GM12891 (cell line): ENCODE measurements at regions not wholly inside any gene's neighbourhood (a gene's known extent, or its start where the extent isn't known, plus 50 kb on each side); places are given as distances from the start of the nearest gene placed in this dataset.

Experiments
- DNase-seq: peaks from one replicate; pipeline ENCODE4 v3.0.0; 2011; ENCODE audit warnings: low spot score; ENCODE audit not compliant: insufficient read length
- FAIRE-seq: peaks from 2 replicates; lab custom pipeline; 2011; peaks lifted over from hg19 to GRCh38; lab: Jason Lieb, UNC
- PAX5 ChIP-seq: IDR thresholded peaks from 2 replicates; pipeline ENCODE4 v1.6.1; 2011; ENCODE audit warnings: low read length, moderate library complexity, mild to moderate bottlenecking; ENCODE audit not compliant: insufficient read depth, severe bottlenecking
- POLR2A ChIP-seq: IDR thresholded peaks from 2 replicates; pipeline ENCODE4 v1.6.1; 2011; ENCODE audit warnings: low read depth, low read length, control low read depth
- POLR2AphosphoS5 ChIP-seq: IDR thresholded peaks from 2 replicates; pipeline ENCODE4 v1.6.1; 2011; ENCODE audit warnings: low read depth, low read length, control low read depth
- POU2F2 ChIP-seq: IDR thresholded peaks from 2 replicates; pipeline ENCODE4 v1.6.1; 2011; ENCODE audit warnings: low read depth, mild to moderate bottlenecking, control low read depth, low read length, moderate library complexity
- SPI1 ChIP-seq: IDR thresholded peaks from 2 replicates; pipeline ENCODE4 v1.6.1; 2011; ENCODE audit warnings: low read depth, low read length, control low read depth
- TAF1 ChIP-seq: IDR thresholded peaks from 2 replicates; pipeline ENCODE4 v1.6.1; 2011; ENCODE audit warnings: low read depth, low read length, control low read depth

DNA sequence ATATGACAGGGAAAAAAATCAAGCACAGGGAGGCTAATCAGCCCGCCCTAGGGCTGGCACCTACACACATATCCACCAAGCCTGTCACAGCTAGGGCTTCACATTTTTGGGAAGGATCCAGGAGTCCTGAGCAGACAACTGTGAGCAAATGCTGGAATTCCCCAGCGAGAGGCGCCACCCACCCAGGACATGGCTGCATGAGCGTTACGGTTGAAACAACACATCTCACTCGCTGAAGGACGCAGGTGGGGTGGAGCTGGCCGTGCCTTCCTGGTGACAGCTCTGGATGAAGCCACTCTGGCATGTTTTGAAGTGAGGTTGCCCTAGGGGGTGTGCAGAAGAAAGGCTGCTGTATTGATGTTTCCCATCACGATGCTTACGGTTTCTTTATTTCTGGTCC is 315.1 kb upstream of the EEF2KMT start:
- DNase-seq (no peak), FAIRE-seq (no peak)
- TF ChIP-seq POLR2A: no peak
- no peak for TF ChIP-seq POLR2AphosphoS5
- no peak for TF ChIP-seq PAX5
- TF ChIP-seq POU2F2: no peak
- TF ChIP-seq TAF1: no peak
- no peak for TF ChIP-seq SPI1

DNA sequence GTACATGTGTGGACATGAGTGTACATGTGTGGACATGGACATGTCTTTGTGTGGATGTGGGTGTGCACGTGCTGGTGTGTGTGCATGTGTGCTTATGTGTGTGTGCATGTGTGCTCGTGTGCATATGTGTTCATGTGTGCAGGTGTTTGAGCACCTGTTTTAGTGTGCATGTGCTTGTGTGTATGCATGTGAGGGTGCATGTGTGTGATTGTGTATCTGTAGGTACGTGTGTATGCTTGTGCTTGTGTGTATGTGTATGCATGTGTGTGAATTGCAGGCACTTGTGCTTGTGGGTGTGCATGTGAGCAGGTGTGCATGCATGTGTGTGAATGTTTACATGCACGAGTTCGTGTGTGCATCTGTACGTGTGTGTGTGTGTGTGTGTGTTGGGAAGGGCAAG is 300.6 kb upstream of the EEF2KMT start:
- FAIRE-seq (no peak), DNase-seq (no peak)

DNA sequence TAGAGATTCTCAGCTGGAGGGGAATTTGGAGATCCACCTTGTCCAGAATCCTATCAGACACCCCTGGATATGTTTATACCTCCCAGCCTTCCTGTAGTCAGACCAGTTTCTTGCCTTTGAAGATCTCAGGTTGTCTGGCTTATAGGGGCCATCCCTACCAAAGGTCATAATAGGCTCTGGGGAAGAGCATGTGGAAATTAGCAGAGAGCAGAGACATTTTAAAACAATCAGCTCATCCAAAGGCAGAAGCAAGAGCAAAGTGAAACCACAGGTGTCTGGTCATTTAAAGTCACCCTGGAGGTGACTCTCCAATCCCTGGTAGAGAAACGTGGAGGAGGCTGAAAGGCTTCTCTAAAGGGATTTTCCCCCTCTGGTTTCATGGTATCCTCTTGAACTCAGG is 299.3 kb upstream of the EEF2KMT start:
- no peak for FAIRE-seq
- TF ChIP-seq TAF1 (no peak), POU2F2 (no peak), SPI1 (no peak), PAX5 (no peak), POLR2A (no peak), POLR2AphosphoS5 (no peak)
- no peak for DNase-seq

More for the DNA sequence above, 300.6 kb upstream of the EEF2KMT start:
- TF ChIP-seq POLR2A (no peak), SPI1 (no peak), TAF1 (no peak), POLR2AphosphoS5 (no peak), POU2F2 (no peak), PAX5 (no peak)

DNA sequence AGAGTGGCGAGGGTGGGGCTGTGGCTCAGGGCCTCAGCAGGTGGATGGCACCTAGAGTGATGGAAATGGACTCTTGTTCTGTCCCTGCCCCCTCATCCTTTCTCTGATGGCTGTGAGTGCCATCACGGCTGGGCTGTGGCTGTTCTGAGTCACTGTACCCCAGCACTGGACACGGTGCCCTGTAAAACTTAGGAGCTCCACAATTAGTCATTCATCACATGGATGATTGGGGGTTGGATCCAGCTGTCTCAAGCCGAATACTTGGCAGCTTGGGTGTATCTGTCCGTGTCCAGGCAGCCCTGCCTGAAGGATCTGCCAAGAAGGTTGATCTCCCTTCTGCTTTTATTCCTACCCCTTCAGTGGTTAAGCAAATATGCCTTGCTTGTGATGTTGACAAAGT is 295.5 kb upstream of the EEF2KMT start:
- DNase-seq: no peak
- no peak for TF ChIP-seq POLR2AphosphoS5
- TF ChIP-seq SPI1: no peak
- no peak for TF ChIP-seq PAX5
- no peak for TF ChIP-seq TAF1
- TF ChIP-seq POU2F2: no peak
- TF ChIP-seq POLR2A: no peak
- FAIRE-seq: no peak

DNA sequence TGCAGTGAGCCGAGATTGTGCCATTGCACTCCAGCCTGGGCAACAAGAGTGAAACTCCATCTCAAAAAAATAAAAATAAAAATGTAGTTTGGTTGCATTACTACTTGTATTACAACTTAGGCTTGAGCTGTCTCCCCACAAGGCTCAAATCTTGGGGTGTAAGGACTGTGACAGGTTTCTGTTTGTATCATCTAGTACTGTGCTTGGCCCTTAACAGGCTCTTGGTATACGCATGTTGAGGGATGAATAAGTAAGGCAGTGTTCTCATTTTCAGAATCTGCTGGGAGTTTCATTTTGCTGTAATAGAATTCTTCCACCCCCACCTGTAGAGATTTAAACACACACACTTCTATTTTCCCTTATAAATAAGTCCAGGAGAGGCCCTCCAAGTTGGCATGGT is 289.4 kb upstream of the EEF2KMT start:
- FAIRE-seq (no peak), DNase-seq (no peak)
- TF ChIP-seq SPI1 (no peak), TAF1 (no peak)

DNA sequence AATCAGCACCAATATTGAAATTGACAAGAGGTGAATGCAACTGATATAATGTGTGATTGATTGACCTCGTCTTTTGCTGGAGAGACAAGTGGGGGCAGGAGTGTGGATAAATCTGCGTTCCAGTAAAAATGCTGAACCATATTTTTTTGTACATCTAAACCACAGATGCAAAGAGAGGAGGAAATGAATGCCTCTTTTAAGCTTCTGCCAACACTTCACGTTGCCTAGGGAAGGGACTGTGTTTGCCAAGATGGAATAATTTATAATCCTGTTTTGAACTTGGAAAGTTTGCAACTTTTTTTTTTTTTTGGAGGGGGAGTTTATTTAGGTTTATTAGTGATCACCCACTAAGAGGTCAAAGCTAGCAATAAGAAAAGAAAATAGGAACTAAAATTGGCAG is 288.2 kb upstream of the EEF2KMT start:
- FAIRE-seq: no peak

DNA sequence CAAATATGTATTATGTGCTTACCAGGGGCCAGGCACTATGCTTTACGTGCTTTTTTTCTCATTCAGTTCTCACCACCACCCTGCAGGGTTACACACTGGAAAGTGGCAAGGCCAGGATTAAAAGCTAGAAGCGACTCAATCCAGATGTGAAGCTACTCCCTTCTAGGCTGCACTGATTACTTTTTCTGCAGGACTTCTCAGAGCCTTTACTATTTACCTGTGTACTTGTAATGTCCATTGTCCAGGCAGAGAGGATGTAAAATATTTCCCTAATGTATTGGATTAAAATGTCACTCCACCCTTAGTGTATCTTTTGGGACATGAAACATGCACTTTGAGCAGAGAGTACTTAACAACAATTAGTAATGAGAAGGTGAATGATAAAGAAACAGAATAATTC is 287.5 kb upstream of the EEF2KMT start:
- FAIRE-seq: no peak
- TF ChIP-seq PAX5 (no peak), POLR2AphosphoS5 (no peak), TAF1 (no peak), POU2F2 (no peak), POLR2A (no peak)
- no peak for DNase-seq

More for the DNA sequence above, 288.2 kb upstream of the EEF2KMT start:
- TF ChIP-seq TAF1 (no peak), POLR2A (no peak), POLR2AphosphoS5 (no peak), SPI1 (no peak), POU2F2 (no peak), PAX5 (no peak)
- DNase-seq: no peak

DNA sequence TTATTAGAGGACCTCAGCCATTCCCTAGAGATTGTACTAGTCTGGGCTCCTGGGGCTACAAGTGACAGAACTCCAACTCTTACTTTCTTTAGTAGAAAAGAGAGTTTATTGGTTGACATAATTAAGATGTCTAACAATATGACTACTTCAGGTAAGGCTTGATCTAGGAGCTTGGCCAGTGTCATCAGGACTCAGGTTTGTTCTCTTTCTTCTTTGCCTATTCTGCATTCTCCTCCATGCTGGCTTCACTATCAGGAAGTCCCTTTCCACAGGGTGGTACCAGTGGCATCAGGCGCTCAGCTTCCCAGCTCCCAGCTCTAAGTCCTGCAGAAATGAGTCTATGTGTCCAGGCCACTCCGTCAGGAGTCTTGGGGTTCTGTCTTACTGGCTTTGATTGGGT is 286.1 kb upstream of the EEF2KMT start:
- no peak for DNase-seq
- no peak for FAIRE-seq
- TF ChIP-seq SPI1 (no peak), PAX5 (no peak), POLR2AphosphoS5 (no peak), TAF1 (no peak), POU2F2 (no peak), POLR2A (no peak)

DNA sequence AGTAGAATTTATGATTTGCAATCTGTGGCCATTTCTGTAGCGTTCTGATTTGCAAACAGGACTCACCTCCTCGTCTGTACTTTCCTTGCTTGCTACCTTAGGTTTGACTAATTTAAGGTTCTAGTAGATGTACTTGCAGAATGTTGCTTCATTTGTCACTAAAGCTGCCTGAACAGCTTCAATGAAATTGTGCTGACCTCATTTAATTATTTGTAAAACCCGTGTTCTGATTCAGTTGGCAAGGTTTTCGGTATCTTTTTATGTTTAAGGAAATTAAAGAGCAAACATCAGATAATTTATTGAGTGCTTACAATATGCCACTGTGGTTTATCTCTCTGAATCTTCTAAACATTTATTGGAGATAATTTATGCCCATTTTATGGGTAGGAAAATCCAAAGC is 284.9 kb upstream of the EEF2KMT start:
- FAIRE-seq (no peak), DNase-seq (no peak)
- TF ChIP-seq TAF1 (no peak), POLR2AphosphoS5 (no peak), POU2F2 (no peak), PAX5 (no peak), SPI1 (no peak), POLR2A (no peak)

DNA sequence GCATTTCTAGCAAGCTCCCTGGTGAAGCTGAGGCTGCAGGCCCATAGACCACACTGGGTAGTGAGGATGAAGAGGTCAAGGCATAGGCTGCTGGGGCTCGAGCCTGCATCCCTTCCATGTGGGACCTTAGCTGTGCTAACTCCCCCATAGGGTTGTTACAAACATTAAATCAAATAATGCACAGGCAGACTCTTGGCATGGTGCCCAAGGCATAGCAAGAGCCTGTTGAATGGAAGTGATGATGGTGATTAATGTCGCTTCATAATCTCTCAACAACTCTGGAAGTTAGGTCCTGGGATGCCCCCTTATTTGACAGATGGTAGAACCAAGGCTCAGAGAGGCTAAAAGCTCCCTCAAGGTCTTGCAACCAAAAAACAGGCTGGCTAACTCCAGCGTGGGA is 283.9 kb upstream of the EEF2KMT start:
- FAIRE-seq (no peak), DNase-seq (no peak)
- TF ChIP-seq TAF1: no peak
- TF ChIP-seq SPI1: no peak
- no peak for TF ChIP-seq POLR2A
- no peak for TF ChIP-seq PAX5
- TF ChIP-seq POU2F2: no peak
- no peak for TF ChIP-seq POLR2AphosphoS5

DNA sequence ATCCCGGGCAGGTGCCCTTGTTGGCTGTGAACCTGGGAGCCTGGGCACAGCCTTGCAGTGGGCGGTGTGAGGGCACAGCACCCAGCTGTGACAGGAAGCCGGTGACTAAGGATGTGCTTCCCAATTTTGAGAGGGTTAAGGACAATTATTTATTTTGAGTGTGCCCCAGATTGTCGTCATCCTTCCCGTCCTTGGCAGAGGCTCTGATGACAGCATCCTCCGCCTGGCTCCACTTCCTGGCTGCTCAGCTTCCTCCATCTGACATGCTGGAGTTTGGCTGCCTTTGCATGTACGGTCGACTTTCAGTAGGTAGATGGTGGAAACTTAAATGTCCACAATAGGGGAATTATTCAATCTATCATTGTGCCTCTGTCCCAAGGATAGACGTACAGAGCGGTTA is 282.4 kb upstream of the EEF2KMT start:
- no peak for DNase-seq
- TF ChIP-seq TAF1 (no peak), SPI1 (no peak), POLR2AphosphoS5 (no peak), PAX5 (no peak), POLR2A (no peak), POU2F2 (no peak)
- FAIRE-seq: no peak
